ENCODE measurements at regions not wholly inside any gene's neighbourhood (a gene's known extent, or its start where the extent isn't known, plus 50 kb on each side); places are given as distances from the start of the nearest gene placed in this dataset.

DNA sequence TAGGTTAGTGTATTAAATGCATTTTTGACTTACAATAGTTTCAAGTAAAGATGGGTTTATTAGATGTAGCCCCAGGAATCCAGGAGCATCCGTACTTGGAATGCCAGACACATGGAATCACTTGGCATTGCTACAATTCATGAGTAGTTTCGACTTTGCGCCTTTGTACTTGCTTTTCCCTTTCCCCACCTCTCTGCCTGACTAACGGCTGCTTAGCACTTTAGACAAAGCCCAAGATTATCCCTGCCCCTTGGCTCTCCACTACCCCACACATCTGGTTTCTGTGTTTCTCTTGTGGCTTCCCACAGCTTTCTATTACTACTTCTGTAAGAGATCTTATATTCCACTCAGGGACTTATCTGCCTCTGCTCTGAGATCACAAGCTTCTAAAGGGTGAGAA, 397.7 kb upstream of the POU3F1 start:
- H3K27ac ChIP-seq (ENCODE audit: low read depth, low read length, poor library complexity, severe bottlenecking), result no peak overlapping the region
- no peak overlapping the region for H3K9ac ChIP-seq (ENCODE audit: low read length)
- H3K36me3 ChIP-seq (ENCODE audit: insufficient read depth, low read length), result no peaks in the 10 kb centered on the region
- no peaks in the 10 kb centered on the region for H3K9me3 ChIP-seq (ENCODE audit: low read length)
- no peak overlapping the region for H2AFZ ChIP-seq (ENCODE audit: low read length)
- H3F3A ChIP-seq (ENCODE audit: insufficient read depth, low read length), result no peaks in the 10 kb centered on the region
- no peaks in the 10 kb centered on the region for H3K9me2 ChIP-seq (ENCODE audit: low read depth, low read length)
- H3K79me2 ChIP-seq (ENCODE audit: insufficient read depth, low read length), result no peaks in the 10 kb centered on the region
- no peak for TF ChIP-seq EZH2 (IDR thresholded peaks at IDR 0.05; ENCODE audit: borderline replicate concordance, low read length)
- TF ChIP-seq, protein P1, sequence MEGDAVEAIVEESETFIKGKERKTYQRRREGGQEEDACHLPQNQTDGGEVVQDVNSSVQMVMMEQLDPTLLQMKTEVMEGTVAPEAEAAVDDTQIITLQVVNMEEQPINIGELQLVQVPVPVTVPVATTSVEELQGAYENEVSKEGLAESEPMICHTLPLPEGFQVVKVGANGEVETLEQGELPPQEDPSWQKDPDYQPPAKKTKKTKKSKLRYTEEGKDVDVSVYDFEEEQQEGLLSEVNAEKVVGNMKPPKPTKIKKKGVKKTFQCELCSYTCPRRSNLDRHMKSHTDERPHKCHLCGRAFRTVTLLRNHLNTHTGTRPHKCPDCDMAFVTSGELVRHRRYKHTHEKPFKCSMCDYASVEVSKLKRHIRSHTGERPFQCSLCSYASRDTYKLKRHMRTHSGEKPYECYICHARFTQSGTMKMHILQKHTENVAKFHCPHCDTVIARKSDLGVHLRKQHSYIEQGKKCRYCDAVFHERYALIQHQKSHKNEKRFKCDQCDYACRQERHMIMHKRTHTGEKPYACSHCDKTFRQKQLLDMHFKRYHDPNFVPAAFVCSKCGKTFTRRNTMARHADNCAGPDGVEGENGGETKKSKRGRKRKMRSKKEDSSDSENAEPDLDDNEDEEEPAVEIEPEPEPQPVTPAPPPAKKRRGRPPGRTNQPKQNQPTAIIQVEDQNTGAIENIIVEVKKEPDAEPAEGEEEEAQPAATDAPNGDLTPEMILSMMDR (IDR thresholded peaks at IDR 0.05; ENCODE audit: low read length), result no peak
- H3K4me1 ChIP-seq (ENCODE audit: insufficient read depth, low read length, severe bottlenecking), result no peaks in the 10 kb centered on the region
- H3K4me3 ChIP-seq (ENCODE audit: low read depth, low read length, poor library complexity, severe bottlenecking), result no peak overlapping the region
- H3K4me2 ChIP-seq (ENCODE audit: low read length), result no peak overlapping the region
- no peaks in the 10 kb centered on the region for H3K27me3 ChIP-seq (ENCODE audit: insufficient read depth, low read length)
- H4K20me1 ChIP-seq (ENCODE audit: insufficient read depth, low read length), result no peaks in the 10 kb centered on the region

DNA sequence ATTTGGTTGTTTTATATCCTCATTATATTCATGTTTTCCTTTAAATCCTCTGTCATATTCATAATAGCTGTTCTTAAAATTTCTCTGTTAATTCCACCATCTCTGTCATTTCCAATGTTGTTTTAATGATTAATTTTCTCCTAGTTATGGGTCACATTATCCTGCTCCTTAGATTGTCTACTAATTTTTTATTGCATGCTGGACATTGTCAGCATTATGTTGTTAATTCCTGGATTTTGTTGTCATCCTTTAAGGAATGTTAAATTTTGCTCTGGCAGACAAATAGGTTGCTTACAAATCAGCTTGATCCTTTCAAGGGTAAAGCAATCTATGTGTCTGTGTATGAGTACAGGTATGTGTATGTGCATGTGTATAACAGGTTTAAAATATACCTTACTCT, 393.8 kb upstream of the POU3F1 start:
- Histone ChIP-seq H3K4me2 (ENCODE audit: low read length) (no peak overlapping the region), H3K9ac (ENCODE audit: low read length) (no peak overlapping the region), H3K79me2 (ENCODE audit: insufficient read depth, low read length) (no peaks in the 10 kb centered on the region), H3F3A (ENCODE audit: insufficient read depth, low read length) (no peaks in the 10 kb centered on the region), H4K20me1 (ENCODE audit: insufficient read depth, low read length) (no peaks in the 10 kb centered on the region), H3K4me3 (ENCODE audit: low read depth, low read length, poor library complexity, severe bottlenecking) (no peak overlapping the region), H3K27me3 (ENCODE audit: insufficient read depth, low read length) (no peaks in the 10 kb centered on the region), H3K9me2 (ENCODE audit: low read depth, low read length) (no peaks in the 10 kb centered on the region), H2AFZ (ENCODE audit: low read length) (no peak overlapping the region), H3K4me1 (ENCODE audit: insufficient read depth, low read length, severe bottlenecking) (no peaks in the 10 kb centered on the region), H3K36me3 (ENCODE audit: insufficient read depth, low read length) (no peaks in the 10 kb centered on the region), H3K27ac (ENCODE audit: low read depth, low read length, poor library complexity, severe bottlenecking) (no peak overlapping the region), H3K9me3 (ENCODE audit: low read length) (no peaks in the 10 kb centered on the region)
- TF ChIP-seq EZH2 (IDR thresholded peaks at IDR 0.05; ENCODE audit: borderline replicate concordance, low read length), result no peak
- TF ChIP-seq, protein P1 (IDR thresholded peaks at IDR 0.05; ENCODE audit: low read length), result no peak

DNA sequence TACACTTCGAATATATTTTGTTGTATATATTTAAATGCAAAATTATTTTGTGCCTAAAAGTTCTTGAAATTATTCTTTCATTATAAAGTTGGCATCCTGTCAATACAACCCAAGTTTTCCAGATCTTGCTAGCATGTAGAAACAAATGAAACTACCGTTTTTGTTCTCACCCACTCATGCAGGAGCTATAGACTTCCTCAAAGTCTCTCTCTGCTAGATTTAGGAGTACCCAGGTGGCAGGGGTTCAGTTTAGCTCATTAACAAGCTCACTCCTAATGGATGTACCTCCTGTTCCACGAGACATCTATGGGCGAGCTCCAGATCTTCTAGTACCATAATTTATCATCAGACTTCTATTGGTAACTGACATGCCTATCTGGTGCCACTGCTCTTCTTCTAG, 390.2 kb upstream of the POU3F1 start:
- H2AFZ ChIP-seq (ENCODE audit: low read length), result no peak overlapping the region
- H3K4me1 ChIP-seq (ENCODE audit: insufficient read depth, low read length, severe bottlenecking), result no peaks in the 10 kb centered on the region
- H3K79me2 ChIP-seq (ENCODE audit: insufficient read depth, low read length), result no peaks in the 10 kb centered on the region
- H3K27me3 ChIP-seq (ENCODE audit: insufficient read depth, low read length), result no peaks in the 10 kb centered on the region; the same call in 1 of the 2 replicates
- no peaks in the 10 kb centered on the region for H3K9me3 ChIP-seq (ENCODE audit: low read length)
- H4K20me1 ChIP-seq (ENCODE audit: insufficient read depth, low read length), result no peaks in the 10 kb centered on the region
- no peak overlapping the region for H3K4me3 ChIP-seq (ENCODE audit: low read depth, low read length, poor library complexity, severe bottlenecking)
- H3K27ac ChIP-seq (ENCODE audit: low read depth, low read length, poor library complexity, severe bottlenecking), result no peak overlapping the region
- no peak overlapping the region for H3K4me2 ChIP-seq (ENCODE audit: low read length)
- TF ChIP-seq EZH2 (IDR thresholded peaks at IDR 0.05; ENCODE audit: borderline replicate concordance, low read length), result no peak
- TF ChIP-seq, protein P1 (IDR thresholded peaks at IDR 0.05; ENCODE audit: low read length), result no peak
- H3F3A ChIP-seq (ENCODE audit: insufficient read depth, low read length), result no peaks in the 10 kb centered on the region
- H3K9me2 ChIP-seq (ENCODE audit: low read depth, low read length), result no peaks in the 10 kb centered on the region
- no peak overlapping the region for H3K9ac ChIP-seq (ENCODE audit: low read length)
- no peaks in the 10 kb centered on the region for H3K36me3 ChIP-seq (ENCODE audit: insufficient read depth, low read length)

All from OCI-LY1 (cell line).